Hematopoietic multipotent progenitor cell (in vitro differentiated cells): ENCODE measurements at regions not wholly inside any gene's neighbourhood (a gene's known extent, or its start where the extent isn't known, plus 50 kb on each side); places are given as distances from the start of the nearest gene placed in this dataset.
"Not testable (repeated sequence)": the region's sequence is repeated elsewhere in the genome, so short reads cannot be mapped to it uniquely, and the experiment has no call there.

ENCODE experiments used
- DNase-seq, 3 donors: peaks; one replicate each; pipeline ENCODE4 v3.0.0-alpha.2; 2011 to 2015; ENCODE audit warnings: low read depth in 2 of 3, low spot score in 2 of 3

DNA sequence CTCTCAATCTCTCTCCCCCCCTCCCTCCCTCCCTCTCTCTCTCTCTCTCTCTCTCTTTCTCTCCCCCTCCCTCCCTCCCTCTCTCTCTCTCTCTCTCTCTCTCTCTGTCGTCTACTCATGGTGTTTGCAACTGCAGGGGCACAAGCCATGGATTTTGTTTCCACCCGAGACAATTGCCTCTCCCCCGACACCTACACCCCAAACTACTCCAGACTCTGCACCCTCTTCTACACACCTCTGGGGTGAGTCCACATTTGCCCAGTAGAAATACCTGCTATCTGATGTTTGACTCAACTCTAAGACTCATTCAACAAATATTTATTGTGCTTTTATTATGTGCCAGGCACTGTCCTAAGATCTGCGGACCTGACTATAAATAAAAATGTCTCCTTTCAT lies 93.7 kb downstream of the TMEM17 start:
- no peak for DNase-seq

DNA sequence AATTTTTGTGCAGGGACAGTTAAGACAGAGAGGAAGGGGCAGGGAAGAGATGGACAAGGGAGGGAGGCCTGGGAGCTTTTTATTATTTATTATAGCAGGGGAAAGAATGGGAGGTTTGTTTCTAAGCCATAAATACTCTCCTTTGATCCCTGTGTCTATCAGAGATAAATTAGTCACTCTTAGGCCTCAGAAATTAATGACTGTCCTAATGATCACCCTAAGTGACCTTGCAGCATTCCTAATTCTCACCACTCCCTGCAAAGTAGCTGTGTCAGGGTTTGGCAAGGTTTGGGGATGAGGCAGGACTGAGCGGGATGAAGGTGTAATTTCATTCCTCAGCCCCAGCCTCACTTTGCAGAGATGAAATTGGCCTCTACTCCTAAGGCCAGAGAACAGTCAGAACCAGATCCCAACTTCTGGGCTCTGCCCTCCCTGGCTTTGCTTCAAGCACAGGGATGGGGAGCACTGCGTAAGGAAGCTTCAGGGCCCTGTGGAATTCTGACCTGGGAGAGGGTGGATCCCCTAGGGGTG lies 95.0 kb downstream of the TMEM17 start:
- no peak for DNase-seq

DNA sequence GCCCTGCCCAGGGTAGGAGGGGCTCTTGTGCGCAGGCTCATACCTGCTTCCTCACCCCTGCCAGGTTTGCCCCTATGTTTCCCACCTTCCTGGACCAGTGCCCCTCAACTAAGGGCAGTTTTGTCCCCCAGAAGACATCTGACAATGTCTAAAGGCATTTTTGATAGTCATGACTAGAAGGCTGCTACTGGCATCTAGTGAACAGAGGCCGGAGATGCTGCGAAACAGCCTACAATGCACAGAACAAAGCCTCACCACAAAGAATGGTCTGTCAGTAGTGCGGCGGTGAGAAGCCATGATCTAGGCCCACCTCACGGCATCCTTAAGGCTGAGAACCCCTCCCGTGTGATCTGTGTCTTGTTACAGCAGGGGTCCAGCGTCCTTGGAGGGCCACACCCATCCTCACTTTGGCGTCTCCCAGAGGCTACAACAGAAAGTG lies 96.0 kb downstream of the TMEM17 start:
- peak in 2 of 3 donors; percentile 43 to 73 for DNase-seq

DNA sequence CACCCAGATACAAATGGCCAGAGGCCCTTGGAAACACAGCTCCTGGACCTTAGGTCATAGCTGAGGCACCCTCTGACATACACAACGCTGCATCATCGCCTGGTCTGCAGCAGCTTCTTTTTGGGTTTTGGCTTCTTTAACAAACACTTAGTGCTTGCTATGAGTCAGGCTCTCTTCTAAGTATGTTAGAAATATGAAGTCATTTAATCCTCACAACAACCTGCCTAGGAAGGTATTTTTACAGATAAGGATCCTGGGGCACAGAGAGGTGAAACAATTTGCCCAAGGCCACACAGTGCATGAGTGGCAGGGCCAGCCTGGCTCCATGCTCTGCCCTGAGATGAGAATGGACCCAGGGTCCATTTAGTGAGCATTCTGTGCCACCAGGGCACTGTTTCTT lies 96.6 kb downstream of the TMEM17 start:
- no peak for DNase-seq

DNA sequence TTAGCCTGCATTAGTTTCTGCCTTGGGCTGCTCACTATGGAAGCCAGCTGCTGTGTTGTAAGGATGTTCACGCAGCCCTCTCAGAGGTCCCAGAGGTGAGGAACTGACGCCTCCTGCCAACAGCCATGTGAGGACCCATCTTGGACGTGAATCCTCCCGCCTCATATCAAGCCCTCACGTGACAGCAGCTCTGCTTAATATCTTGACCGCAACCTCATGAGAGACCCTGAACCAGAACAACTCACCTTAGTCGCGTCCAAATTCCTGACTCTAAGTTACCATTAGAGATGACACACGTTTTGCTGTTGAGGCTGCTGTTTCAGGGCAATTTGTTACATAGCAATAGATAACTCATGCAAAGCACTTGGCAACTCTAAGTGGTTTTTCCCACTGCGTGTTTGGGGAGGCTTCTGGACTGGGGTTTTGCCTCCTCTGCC lies 97.7 kb downstream of the TMEM17 start:
- DNase-seq: no peak

DNA sequence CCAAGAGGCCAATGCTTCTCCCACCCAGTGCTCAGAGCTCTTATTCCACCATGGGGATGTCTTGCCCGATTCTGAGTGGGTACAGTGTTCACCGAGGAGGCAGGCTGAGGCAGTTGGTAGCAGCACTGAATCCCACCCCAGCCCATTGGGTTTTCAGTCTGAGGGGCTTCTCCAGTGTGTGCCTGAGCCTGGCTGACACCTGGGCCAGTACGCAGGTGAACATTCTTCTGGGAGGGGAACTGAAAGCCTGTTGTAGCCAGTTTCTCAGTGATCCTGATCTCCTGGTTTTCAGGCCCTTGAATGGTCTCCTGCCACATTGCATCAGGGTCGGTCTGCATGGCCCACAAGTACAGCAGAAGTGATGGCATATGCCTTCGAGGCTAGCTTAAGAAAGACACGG lies 98.2 kb downstream of the TMEM17 start:
- no peak for DNase-seq

DNA sequence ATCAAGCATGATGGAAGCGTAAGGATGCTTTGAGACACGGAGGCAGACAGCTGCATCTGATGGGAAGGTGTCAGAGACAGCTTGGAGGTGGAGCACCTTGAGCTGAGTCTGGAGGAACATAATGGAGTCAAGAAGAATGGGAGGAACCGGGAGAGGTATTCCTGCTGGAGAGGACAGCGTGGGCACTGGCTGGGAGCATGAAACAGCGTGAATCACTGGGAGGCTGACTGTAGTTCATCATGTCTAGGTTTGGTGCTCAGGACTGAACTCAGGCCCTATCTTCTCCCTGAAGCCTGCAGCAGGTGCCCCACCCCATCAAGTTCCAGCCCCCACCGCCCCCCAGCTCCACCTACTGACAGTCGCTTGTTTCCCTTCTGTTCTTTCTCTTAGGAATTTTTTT lies 98.6 kb downstream of the TMEM17 start:
- no peak for DNase-seq

DNA sequence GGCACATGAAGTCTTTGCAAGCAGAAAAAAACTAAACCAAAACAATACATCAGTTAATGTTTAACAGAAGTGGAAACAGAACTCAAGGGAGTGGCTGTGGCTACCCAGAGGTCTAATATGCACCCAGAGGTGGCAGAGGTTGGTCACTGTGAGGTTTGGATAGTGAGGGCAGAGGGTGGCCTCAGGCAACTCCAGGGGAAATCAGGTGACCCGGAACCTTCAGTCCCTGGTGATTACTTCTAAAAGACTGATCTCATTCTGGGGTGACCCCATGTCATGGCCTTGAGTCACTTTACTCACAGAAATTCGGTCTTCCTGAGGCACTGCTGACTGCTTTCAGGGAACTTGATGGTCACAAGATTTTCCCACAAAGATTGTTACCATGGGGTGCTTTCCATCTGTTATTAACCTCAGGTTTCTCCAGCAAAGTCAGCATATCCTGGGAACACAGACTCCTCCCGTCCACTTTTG lies 99.4 kb downstream of the TMEM17 start:
- DNase-seq: no peak

DNA sequence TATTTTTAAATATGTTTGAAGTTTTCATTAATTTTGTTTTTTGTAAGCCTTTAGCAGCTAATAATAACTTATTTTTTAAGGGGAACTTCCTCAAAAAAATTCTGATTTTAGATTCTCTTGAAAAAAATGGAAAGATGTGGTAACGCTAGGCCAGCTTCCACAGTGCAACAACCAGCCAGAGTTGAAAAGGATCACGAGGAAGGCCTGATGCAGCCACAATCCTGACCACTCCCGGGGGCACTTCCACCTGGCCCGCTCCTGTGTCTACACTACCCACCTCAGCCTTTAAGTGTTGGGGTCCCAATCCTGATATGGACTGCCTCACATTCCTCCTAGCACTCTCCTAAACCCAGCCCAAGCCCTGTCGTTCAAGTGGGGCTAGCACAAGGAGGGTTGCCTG lies 101.1 kb downstream of the TMEM17 start:
- DNase-seq: peak in 1 of 3 donors; percentile 9

DNA sequence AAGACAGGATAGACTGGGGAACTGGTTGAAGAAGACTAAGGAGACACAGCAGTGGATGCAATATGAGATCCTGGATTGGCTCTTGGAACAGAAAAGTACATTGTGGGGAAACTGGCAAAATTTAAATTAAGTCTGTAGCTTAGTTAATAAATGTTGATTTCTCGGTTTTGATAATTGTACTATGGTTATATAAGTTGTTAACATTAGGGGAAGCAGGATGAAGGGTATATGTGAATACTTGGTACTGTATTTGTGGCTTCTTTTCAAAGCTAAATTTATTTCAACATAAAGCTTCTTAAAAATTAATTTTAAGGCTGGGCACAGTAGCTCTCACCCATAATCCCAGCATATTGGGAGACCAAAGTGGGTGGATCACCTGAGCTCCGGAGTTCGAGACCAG lies 103.8 kb downstream of the TMEM17 start:
- no peak for DNase-seq

DNA sequence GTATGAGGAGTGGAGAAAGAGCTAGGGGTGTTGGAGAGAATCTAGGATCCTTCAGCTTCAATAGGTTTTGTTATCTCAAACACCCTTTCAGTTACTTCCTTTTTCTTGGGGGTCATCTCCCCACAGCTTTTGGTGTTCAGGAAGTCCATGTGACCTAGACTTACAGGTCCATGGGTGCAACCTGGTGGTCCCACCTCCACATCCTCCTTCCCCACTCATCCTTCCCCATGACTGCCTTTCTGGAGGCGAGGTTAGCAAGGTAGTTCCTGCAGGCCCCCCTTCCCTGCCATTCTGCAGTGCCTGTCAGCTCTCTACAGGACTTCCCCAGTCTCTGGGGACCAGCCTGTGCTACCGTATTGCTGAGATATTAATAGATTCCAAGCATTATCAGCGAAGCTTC lies 107.6 kb downstream of the TMEM17 start:
- peak in 2 of 3 donors; percentile 33 to 41 for DNase-seq

DNA sequence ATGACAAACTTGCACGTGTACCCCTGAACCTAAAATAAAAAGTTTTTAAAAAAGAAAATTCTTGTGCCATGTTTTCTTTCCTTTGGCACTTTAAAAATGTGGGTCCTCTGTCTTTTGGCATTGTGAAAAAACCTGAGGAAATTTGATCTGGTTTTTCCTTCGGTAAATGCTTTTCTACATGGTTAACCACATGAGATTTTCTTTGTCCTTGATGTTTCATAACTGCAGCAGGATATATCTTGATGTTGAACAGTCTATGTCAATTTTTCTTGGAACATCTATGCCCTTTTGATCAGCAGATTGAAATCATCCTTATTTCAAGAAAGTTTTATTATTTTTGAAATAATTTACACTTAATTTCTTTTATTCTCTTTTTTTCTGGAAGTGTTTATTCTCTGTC lies 109.1 kb downstream of the TMEM17 start:
- no peak for DNase-seq

DNA sequence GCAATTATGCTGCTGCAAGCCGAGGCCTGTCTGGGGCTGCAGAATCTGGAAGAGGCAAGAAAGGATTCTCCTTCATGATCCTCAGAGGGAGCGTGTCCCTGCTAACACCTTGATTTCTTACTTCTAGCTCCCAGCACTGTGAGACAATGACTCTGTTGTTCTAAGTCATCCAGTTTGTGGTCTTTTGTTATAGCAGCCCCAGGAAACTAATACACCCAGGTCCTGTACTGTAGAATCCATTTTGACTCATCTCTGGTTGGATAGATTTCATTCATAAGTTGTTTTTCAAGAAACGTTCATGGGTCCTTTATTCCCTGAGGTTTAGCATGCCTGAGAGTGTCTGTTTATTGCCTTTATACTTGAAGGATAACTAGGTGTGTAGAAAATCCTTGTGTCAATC lies 112.7 kb downstream of the TMEM17 start:
- no peak for DNase-seq

DNA sequence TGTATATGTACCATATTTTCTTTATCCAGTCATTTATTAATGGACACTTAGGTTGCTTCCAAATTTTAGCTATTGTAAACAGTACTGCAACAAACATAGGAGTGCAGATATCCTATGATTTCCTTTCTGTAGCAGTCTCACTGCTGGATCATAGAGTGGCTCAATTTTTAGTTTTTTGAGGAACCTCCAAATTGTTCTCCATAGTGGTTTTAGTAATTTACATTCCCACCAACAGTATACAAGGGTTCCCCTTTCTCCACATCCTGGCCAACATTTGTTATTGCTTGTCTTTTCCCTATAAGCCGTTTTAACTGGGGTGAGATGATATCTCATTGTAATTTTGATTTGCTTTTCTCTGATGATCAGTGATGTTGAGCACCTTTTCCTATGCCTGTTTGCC lies 114.3 kb downstream of the TMEM17 start:
- DNase-seq: no peak

DNA sequence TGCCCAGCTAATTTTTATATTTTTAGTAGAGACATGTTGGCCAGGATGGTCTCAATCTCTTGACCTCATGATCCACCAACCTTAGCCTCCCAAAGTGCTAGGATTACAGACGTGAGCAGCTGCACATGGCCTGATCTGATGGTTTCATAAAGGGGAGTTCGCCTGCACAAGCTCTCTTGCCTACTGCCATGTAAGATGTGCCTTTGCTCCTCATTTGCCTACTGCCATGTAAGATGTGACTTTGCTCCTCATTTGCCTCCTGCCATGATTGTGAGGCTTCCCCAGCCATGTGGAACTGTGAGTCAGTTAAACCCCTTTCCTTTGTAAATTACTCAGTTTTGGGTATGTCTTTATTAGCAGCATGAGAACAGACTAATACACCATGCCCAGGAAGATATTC lies 119.6 kb downstream of the TMEM17 start:
- not testable (repeated sequence) for DNase-seq

DNA sequence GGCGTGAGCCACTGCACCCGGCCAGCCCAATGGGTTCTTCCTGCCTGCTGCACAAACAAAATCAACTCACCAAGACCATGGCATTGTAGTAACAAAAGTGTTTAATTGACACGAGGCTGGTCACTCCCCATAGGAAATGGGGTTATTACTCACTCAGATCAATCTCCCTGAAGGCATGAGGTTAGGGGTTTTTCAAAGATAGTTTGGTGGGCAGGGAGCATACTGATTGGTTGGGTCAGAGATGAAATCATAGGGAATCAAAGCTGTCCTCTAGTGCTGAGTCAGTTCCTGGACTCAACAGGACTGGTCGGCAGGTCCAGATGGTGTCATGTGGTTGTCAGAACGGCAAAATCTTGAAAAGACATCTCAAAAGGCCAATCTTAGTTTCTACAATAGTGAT lies 122.1 kb downstream of the TMEM17 start:
- DNase-seq: peak in 1 of 3 donors; percentile 19

DNA sequence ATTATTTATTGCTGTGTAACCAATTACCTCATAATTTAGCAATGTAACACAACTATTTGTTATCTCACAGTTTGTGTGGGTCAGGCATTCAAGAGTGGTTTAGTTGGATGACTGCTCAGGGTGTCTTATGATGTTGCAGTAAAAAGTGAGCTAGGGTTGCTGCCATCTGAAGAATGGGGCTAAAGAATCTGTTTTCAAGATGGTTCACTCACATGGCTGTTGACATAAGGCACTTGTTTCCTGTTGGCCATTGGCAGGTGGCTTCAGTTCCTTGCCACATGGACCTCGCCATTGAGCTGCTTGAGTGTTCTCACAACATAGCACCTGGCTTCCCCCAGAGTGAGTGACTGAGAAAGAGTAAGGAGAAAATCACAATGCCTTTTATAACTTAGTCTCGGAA lies 123.2 kb downstream of the TMEM17 start:
- DNase-seq: no peak

DNA sequence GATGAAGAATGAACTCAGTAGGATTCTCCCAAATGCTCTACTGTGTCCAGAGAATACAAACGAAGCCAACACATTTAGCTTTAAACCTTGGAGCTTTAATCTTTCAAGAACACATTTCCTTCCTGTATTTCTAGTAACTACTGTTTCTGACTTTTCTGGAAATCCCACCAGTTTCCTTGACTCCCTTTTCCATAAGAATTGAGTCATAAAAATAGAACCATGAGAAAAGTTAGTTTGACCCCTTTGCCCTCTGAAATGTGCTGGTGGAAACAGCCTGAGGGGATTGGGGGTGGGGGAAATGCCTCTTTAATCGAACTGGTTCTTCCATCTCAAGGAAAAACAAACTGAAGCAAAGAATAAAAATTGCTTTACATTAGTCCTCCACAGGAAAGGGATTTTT lies 123.9 kb downstream of the TMEM17 start:
- peak in 1 of 3 donors; percentile 36 for DNase-seq

DNA sequence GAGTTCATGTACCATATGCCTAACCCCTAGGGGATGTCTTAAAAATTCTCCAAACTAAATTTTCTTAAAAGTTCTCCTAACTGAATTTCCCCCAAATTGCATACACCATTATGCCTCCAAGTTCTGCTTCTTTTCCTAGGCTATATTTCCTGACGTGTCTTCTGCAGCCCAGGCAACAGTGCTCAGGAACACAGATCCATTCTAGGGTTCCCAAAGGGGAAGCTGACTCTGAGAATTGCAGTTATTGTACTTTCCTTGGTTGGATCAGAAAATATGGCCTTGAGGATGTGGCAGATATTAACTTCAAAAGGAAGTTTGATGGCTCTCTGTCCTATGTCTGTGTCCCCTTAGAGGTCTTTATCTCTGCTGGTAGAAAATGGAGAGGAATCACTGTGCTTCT lies 124.3 kb downstream of the TMEM17 start:
- no peak for DNase-seq

DNA sequence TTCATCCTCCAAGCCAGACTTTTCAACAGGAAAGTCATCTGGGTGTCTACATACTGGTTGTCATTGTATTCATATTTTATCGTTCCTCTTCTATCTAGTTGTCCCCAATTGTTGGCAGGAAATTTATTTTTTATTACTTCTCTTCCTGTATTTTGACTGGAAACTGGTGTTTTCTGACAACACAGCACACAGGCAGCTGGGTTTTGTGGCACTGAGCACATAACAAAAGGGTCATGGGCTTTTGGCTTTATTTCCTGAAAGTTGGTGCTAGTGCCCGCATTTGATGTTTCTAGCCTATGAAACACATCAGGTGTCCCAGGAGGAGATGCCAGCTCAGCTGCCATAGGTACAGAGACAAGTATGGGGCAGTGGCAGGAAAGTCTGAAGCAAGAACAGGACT lies 126.4 kb downstream of the TMEM17 start:
- DNase-seq: peak in 1 of 3 donors; percentile 60

DNA sequence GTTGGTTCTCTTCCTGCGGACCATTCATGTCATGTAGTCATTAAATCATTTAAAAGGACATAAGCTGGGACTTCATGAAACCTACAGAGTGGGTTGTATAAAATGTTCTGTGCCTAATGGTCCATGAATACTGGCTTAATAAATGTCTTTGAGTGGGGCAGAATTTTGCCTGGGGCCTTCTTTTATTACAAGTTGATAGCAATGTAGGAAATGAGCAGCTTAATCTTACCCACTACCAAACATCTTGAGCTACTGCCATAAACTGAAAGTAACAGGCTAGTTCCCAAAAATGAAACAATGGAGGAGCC lies 130.9 kb downstream of the TMEM17 start:
- peak in 1 of 3 donors; percentile 31 for DNase-seq

DNA sequence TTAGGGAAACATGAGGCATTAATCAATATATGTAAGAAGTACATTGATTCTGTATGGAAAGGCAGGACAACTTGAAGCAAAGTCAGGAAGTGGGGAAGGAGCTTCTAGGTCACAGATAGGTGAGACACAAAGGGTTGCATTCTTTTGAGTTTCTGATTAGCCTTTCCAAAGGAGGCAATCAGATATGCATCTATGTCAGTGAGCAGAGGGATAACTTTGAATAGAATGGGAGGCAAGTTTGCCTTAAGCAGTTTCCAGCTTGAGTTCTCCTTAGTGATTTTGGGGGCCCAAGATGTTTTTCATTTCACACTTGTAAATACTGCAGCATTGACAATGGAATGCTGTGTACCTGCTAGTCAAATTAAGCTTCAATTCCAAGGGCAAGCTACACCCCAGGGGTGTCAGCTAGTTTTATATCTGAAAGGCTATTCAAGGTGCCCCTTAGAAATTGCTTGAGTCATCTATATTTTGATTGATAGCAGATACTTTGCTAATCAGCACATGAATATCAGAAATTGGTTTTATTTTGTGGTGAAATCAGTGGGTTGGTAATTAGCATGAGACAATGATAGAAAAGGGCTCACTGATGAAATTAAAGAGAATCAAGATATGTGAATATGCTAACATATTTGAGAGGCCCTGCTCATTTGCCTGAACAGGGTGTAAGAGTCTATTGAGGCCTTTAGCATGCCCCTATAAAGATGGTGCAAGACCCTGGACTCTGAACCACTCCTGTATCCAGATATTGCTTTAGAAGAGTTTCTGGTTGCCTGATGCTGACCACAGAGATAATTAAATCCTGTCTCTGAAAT lies 131.5 kb downstream of the TMEM17 start:
- DNase-seq: no peak

DNA sequence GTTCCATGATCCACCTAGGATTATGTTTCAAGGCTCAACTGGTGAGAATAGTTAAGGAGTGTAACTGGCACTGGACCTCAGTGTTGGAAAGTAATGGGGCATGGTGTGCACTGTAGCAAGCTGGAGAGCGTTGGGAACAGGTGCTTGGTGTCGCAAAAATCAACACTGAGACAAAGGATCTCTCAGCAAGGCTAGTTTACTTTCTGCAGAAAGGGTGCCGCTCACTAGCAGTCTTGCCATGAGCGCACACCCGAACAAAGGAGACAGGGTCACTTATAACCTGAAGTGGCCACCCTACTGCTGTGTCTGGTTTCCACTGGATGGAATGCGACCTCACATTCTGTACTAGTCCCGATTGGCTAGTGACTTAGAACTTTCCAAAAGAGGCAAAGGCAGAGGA lies 133.2 kb downstream of the TMEM17 start:
- no peak for DNase-seq
